ENCODE measurements at regions not wholly inside any gene's neighbourhood (a gene's known extent, or its start where the extent isn't known, plus 50 kb on each side); places are given as distances from the start of the nearest gene placed in this dataset.

- no peak overlapping the region for H3K4me3 ChIP-seq (ENCODE audit: low read length)
- no peak overlapping the region for H3K27ac ChIP-seq (ENCODE audit: low read length)
- no peaks in the 10 kb centered on the region for H3K79me2 ChIP-seq (replicated peaks; ENCODE audit: insufficient read depth, low read length)
- peaks cover 8% of the 10 kb centered on the region for H3K9me3 ChIP-seq (ENCODE audit: low read length)
- no peak for TF ChIP-seq CTCF (IDR thresholded peaks at IDR 0.05; ENCODE audit: poor library complexity, severe bottlenecking)
- TF ChIP-seq EP300 (conservative IDR thresholded peaks at IDR 0.05; ENCODE audit: poor library complexity, severe bottlenecking): no peak
- no peak for TF ChIP-seq REST (IDR thresholded peaks at IDR 0.05; ENCODE audit: borderline replicate concordance)
- no peak for TF ChIP-seq TAF1 (IDR thresholded peaks at IDR 0.05; ENCODE audit: low read depth)
- no peak for TF ChIP-seq EZH2 (IDR thresholded peaks at IDR 0.05; ENCODE audit: borderline replicate concordance, insufficient read depth, low read length, poor library complexity, severe bottlenecking)
- TF ChIP-seq SMC3 (conservative IDR thresholded peaks at IDR 0.05; ENCODE audit: poor library complexity): no peak
- no peak for TF ChIP-seq POLR2AphosphoS5 (IDR thresholded peaks at IDR 0.05)
- no peak for TF ChIP-seq RAD21 (conservative IDR thresholded peaks at IDR 0.05)
- TF ChIP-seq MXI1 (conservative IDR thresholded peaks at IDR 0.05; ENCODE audit: poor library complexity, severe bottlenecking): no peak
- no peaks in the 10 kb centered on the region for H4K20me1 ChIP-seq (ENCODE audit: insufficient read depth)
- H3K27me3 ChIP-seq (ENCODE audit: insufficient read depth, low read depth, low read length): no peaks in the 10 kb centered on the region
- H3K36me3 ChIP-seq (ENCODE audit: insufficient read depth, low read length): no peaks in the 10 kb centered on the region
- no peaks in the 10 kb centered on the region for H3K9me2 ChIP-seq (ENCODE audit: insufficient read depth, low read length)
- no peaks in the 10 kb centered on the region for H3F3A ChIP-seq (ENCODE audit: insufficient read depth, low read length, poor library complexity, severe bottlenecking)
- no peak overlapping the region for H2AFZ ChIP-seq (ENCODE audit: low read depth, low read length)
- no peak overlapping the region for H3K4me2 ChIP-seq (ENCODE audit: low read length)
- no peak overlapping the region for H3K9ac ChIP-seq (ENCODE audit: low read length)
Observed at GRCh38 chr14:98614741-98615140, 657.3 kb downstream of the BCL11B start.

GRCh38 chr14:98622208-98623051, 649.6 kb downstream of the BCL11B start:
- Histone ChIP-seq H3K27ac (ENCODE audit: low read length) (no peak overlapping the region), H3K9me3 (ENCODE audit: low read length) (peaks cover 12% of the 10 kb centered on the region), H2AFZ (ENCODE audit: low read depth, low read length) (no peak overlapping the region), H4K20me1 (ENCODE audit: insufficient read depth) (no peaks in the 10 kb centered on the region), H3K36me3 (ENCODE audit: insufficient read depth, low read length) (no peaks in the 10 kb centered on the region), H3F3A (ENCODE audit: insufficient read depth, low read length, poor library complexity, severe bottlenecking) (no peaks in the 10 kb centered on the region), H3K27me3 (ENCODE audit: insufficient read depth, low read depth, low read length) (no peaks in the 10 kb centered on the region), H3K4me2 (ENCODE audit: low read length) (no peak overlapping the region), H3K9me2 (ENCODE audit: insufficient read depth, low read length) (no peaks in the 10 kb centered on the region), H3K79me2 (replicated peaks; ENCODE audit: insufficient read depth, low read length) (no peaks in the 10 kb centered on the region), H3K4me3 (ENCODE audit: low read length) (no peak overlapping the region), H3K9ac (ENCODE audit: low read length) (no peak overlapping the region)
- TF ChIP-seq CTCF (IDR thresholded peaks at IDR 0.05; ENCODE audit: poor library complexity, severe bottlenecking) (no peak), EP300 (conservative IDR thresholded peaks at IDR 0.05; ENCODE audit: poor library complexity, severe bottlenecking) (no peak), SMC3 (conservative IDR thresholded peaks at IDR 0.05; ENCODE audit: poor library complexity) (no peak), MXI1 (conservative IDR thresholded peaks at IDR 0.05; ENCODE audit: poor library complexity, severe bottlenecking) (no peak), EZH2 (IDR thresholded peaks at IDR 0.05; ENCODE audit: borderline replicate concordance, insufficient read depth, low read length, poor library complexity, severe bottlenecking) (no peak), TAF1 (IDR thresholded peaks at IDR 0.05; ENCODE audit: low read depth) (no peak), REST (IDR thresholded peaks at IDR 0.05; ENCODE audit: borderline replicate concordance) (no peak), POLR2AphosphoS5 (IDR thresholded peaks at IDR 0.05) (no peak), RAD21 (conservative IDR thresholded peaks at IDR 0.05) (no peak)

Data from neural cell (in vitro differentiated cells).